GM12878 (cell line): ENCODE measurements at regions not wholly inside any gene's neighbourhood (a gene's known extent, or its start where the extent isn't known, plus 50 kb on each side); places are given as distances from the start of the nearest gene placed in this dataset.

Source experiments
- ATAC-seq: fragments of 200-7000 bp; cut with Tn5 transposase; 3 replicates; pipeline ENCODE4 v1.9.1; 2020; ENCODE audit warnings: mild to moderate bottlenecking, moderate library complexity
- BruUV-seq: library from RNA; stranded (reverse); fragments of 400-500 nt; replicated peaks from 2 replicates; lab custom pipeline; 2021; lab: Mats Ljungman, UMichigan
- CTCF ChIA-PET: fragments of 300-600 bp; sonication (Branson Sonifier 250); formaldehyde crosslinking; extraction: SDS; loops from one replicate; lab custom pipeline; 2021; ENCODE audit warnings: inconsistent platforms; lab: Yijun Ruan, JAX
- POLR2A ChIA-PET: fragments of 350-600 bp; formaldehyde crosslinking; extraction: SDS; loops from one replicate; lab custom pipeline; 2021; ENCODE audit warnings: inconsistent platforms; lab: Charles Lee
- RAD21 ChIA-PET: fragments of 300-600 bp; sonication (Branson Sonifier 250); formaldehyde crosslinking; loops from one replicate; lab custom pipeline; 2023; ENCODE audit warnings: antibody characterized with exemption; ENCODE audit not compliant: unreplicated experiment; lab: Charles Lee
- SMC1A ChIA-PET: fragments of 300-600 bp; sonication (Branson Sonifier 250); formaldehyde crosslinking; loops from one replicate; lab custom pipeline; 2023; ENCODE audit not compliant: unreplicated experiment, uncharacterized antibody; lab: Charles Lee
- DNase-seq: peaks from one replicate; pipeline ENCODE4 v3.0.0-alpha.2; 2011; ENCODE audit warnings: low read depth, low spot score
- FAIRE-seq: peaks from 3 replicates; lab custom pipeline; 2011; peaks lifted over from hg19 to GRCh38; lab: Jason Lieb, UNC
- H2AFZ ChIP-seq: 2 replicates; pipeline ENCODE4 v1.6.0; 2011; ENCODE audit warnings: low read depth, low read length, control low read depth; ENCODE audit not compliant: control insufficient read depth
- H3K27ac ChIP-seq: 2 replicates; pipeline ENCODE4 v1.5.1; 2011; ENCODE audit warnings: control low read depth; ENCODE audit not compliant: control insufficient read depth, insufficient read depth
- H3K27me3 ChIP-seq, 2 experiments: replicated peaks in 1 of 2; 2 replicates each; pipeline versions ENCODE4 v1.6.0 to v1.6.1; 2011; ENCODE audit warnings: low read length in 1 of 2; ENCODE audit not compliant: control insufficient read depth in 2 of 2, insufficient read depth in 2 of 2
- H3K36me3 ChIP-seq, 2 experiments: 2 replicates each; pipeline ENCODE4 v1.5.1; 2011; ENCODE audit warnings: low read length in 1 of 2; ENCODE audit not compliant: control insufficient read depth in 2 of 2, insufficient read depth in 2 of 2
- H3K4me1 ChIP-seq: 2 replicates; pipeline ENCODE4 v1.6.1; 2011; ENCODE audit warnings: mild to moderate bottlenecking, low read length, moderate library complexity, mixed read lengths; ENCODE audit not compliant: control insufficient read depth, insufficient read depth
- H3K4me2 ChIP-seq: 2 replicates; pipeline ENCODE4 v1.6.0; 2011; ENCODE audit warnings: control low read depth; ENCODE audit not compliant: control insufficient read depth, insufficient read depth
- H3K4me3 ChIP-seq: fragments of 200-600 bp; sonication (generic); 2 replicates; pipeline ENCODE4 v1.5.1; 2016
- H3K79me2 ChIP-seq: 2 replicates; pipeline ENCODE4 v1.6.0; 2011; ENCODE audit warnings: low read length; ENCODE audit not compliant: control insufficient read depth, insufficient read depth
- H3K9ac ChIP-seq: 2 replicates; pipeline ENCODE4 v1.8.0; 2011; ENCODE audit warnings: low read length, control low read depth, mixed read lengths; ENCODE audit not compliant: control insufficient read depth, insufficient read depth
- H3K9me3 ChIP-seq: replicated peaks from 3 replicates; pipeline ENCODE4 v1.5.1; 2011; ENCODE audit warnings: mild to moderate bottlenecking, low read length; ENCODE audit not compliant: control insufficient read depth, insufficient read depth
- H4K20me1 ChIP-seq: 2 replicates; pipeline ENCODE4 v1.6.0; 2011; ENCODE audit not compliant: control insufficient read depth, insufficient read depth
- HDAC2 ChIP-seq: fragments of 200-600 bp; sonication (generic); IDR thresholded peaks from 2 replicates; pipeline ENCODE4 v1.6.1; 2017
- HDGF ChIP-seq: fragments of 450-650 bp; IDR thresholded peaks from 2 replicates; pipeline ENCODE4 v1.6.1; 2016; ENCODE audit warnings: antibody characterized with exemption
- IRF4 ChIP-seq: IDR thresholded peaks from 2 replicates; pipeline ENCODE4 v1.6.1; 2011; ENCODE audit warnings: low read depth, low read length
- KDM1A ChIP-seq: fragments of 200-600 bp; sonication (generic); IDR thresholded peaks from 2 replicates; pipeline ENCODE4 v1.6.1; 2016; ENCODE audit warnings: borderline replicate concordance
- PML ChIP-seq: IDR thresholded peaks from 2 replicates; pipeline ENCODE4 v1.6.1; 2012; ENCODE audit warnings: low read length, inconsistent platforms
- SMAD1 ChIP-seq: fragments of 450-650 bp; IDR thresholded peaks from 2 replicates; pipeline ENCODE4 v1.6.1; 2018; ENCODE audit warnings: mild to moderate bottlenecking, low read depth; ENCODE audit not compliant: partially characterized antibody
- SMAD5 ChIP-seq: IDR thresholded peaks from 2 replicates; pipeline ENCODE4 v1.6.1; 2016; ENCODE audit warnings: antibody characterized with exemption, low read depth
- WGBS: methylation state at CpG from one replicate; pipeline ENCODE4 v1.1.6; 2016; ENCODE audit warnings: low lambda C conversion rate; ENCODE audit not compliant: insufficient replicate concordance, insufficient coverage; ENCODE audit errors: missing lambda C conversion rate; 5-methylcytosine and 5-hydroxymethylcytosine counted together
- in situ Hi-C: fragments of 300-500 bp; cut with MboI; formaldehyde crosslinking; loops from 9 replicates; pipeline ENCODE4 v1.14.3; 2018; ENCODE audit warnings: mixed read lengths
- intact Hi-C: fragments of 100-400 bp; cut with micrococcal nuclease; formaldehyde crosslinking; loops from one replicate; pipeline ENCODE4 v1.14.2; 2022; ENCODE audit not compliant: unreplicated experiment
- TF ChIP-seq, protein P1 (sequence below): fragments of 450-650 bp; IDR thresholded peaks from 2 replicates; pipeline ENCODE4 v1.6.1; 2018; ENCODE audit warnings: borderline replicate concordance, mild to moderate bottlenecking; ENCODE audit not compliant: partially characterized antibody

DNA sequence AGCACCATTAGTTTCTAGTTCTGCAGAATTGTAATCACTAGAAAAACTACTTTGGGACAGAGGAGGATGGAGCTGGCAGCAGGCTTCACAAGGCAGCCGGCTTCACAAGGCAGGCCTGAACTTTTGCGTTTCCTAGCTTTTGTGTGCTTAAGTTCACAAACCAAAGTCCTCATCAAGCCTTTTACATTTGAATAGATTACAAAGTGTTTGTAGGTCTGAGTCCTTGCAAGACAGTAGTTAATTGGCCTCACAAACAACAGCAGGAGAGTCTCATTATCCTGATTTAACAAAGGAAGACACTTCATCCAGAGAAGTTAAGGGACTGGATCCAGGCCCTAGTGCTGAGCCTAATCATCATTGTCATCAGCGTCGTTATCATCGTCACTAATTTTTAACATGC, 147.8 kb upstream of the AUTS2 start:
- Histone ChIP-seq H3K4me1 (no peaks in the 10 kb centered on the region), H3K4me2 (no peak overlapping the region), H3K27me3 (no peaks in the 10 kb centered on the region), H4K20me1 (no peaks in the 10 kb centered on the region), H3K4me3 (no peak overlapping the region), H3K36me3 (no peaks in the 10 kb centered on the region), H2AFZ (no peak overlapping the region), H3K9me3 (no peaks in the 10 kb centered on the region; the same call in 2 of the 3 replicates), H3K27ac (no peak overlapping the region), H3K79me2 (no peaks in the 10 kb centered on the region), H3K9ac (no peak overlapping the region)
- FAIRE-seq: no peak
- ChIA-PET POLR2A (no interaction called here), SMC1A (no interaction called here), RAD21 (no interaction called here), CTCF (no interaction called here)
- no peak for TF ChIP-seq HDAC2
- TF ChIP-seq, protein P1, sequence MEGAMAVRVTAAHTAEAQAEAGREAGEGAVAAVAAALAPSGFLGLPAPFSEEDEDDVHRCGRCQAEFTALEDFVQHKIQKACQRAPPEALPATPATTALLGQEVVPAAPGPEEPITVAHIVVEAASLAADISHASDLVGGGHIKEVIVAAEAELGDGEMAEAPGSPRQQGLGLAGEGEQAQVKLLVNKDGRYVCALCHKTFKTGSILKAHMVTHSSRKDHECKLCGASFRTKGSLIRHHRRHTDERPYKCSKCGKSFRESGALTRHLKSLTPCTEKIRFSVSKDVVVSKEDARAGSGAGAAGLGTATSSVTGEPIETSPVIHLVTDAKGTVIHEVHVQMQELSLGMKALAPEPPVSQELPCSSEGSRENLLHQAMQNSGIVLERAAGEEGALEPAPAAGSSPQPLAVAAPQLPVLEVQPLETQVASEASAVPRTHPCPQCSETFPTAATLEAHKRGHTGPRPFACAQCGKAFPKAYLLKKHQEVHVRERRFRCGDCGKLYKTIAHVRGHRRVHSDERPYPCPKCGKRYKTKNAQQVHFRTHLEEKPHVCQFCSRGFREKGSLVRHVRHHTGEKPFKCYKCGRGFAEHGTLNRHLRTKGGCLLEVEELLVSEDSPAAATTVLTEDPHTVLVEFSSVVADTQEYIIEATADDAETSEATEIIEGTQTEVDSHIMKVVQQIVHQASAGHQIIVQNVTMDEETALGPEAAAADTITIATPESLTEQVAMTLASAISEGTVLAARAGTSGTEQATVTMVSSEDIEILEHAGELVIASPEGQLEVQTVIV: no peak
- no peak for TF ChIP-seq KDM1A
- TF ChIP-seq SMAD1: no peak
- no peak for TF ChIP-seq HDGF
- no peak for TF ChIP-seq IRF4
- TF ChIP-seq SMAD5: no peak
- TF ChIP-seq PML: no peak
- DNase-seq: no peak
- in situ Hi-C loops: no loop called here
- no peak for ATAC-seq
- intact Hi-C loops: no loop called here
- no TSS peak for BruUV-seq
- 76% methylated on average over 5 of the region's 5 CpGs for WGBS
